ENCODE measurements at regions not wholly inside any gene's neighbourhood (a gene's known extent, or its start where the extent isn't known, plus 50 kb on each side); places are given as distances from the start of the nearest gene placed in this dataset.

DNA sequence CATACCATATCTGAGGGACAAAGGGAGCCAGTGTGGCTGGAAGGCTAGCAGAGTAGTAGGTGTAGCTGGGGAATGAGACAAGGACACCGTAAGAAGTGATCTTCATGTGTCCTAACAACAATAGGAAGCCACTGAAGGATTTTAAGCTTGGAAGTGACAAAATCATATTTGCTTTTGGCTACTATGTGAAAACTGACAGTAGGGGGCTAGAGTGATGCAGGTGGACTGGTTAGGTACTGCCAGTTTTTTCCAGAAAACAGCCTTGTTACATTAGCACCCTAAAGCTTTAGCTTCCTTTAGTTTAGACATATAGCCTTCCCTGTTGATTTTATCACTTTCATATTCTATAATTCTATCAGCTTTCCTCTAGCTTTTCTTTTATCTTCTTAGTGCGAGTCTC, 637.1 kb downstream of the ANKRD7 start:
- TF ChIP-seq, protein P1, sequence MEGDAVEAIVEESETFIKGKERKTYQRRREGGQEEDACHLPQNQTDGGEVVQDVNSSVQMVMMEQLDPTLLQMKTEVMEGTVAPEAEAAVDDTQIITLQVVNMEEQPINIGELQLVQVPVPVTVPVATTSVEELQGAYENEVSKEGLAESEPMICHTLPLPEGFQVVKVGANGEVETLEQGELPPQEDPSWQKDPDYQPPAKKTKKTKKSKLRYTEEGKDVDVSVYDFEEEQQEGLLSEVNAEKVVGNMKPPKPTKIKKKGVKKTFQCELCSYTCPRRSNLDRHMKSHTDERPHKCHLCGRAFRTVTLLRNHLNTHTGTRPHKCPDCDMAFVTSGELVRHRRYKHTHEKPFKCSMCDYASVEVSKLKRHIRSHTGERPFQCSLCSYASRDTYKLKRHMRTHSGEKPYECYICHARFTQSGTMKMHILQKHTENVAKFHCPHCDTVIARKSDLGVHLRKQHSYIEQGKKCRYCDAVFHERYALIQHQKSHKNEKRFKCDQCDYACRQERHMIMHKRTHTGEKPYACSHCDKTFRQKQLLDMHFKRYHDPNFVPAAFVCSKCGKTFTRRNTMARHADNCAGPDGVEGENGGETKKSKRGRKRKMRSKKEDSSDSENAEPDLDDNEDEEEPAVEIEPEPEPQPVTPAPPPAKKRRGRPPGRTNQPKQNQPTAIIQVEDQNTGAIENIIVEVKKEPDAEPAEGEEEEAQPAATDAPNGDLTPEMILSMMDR (conservative IDR thresholded peaks at IDR 0.05; ENCODE audit: low read depth in 2 of 2) = no peak
- TF ChIP-seq REST (IDR thresholded peaks at IDR 0.05; ENCODE audit: unreplicated experiment) = no peak
- TF ChIP-seq STAT1 (IDR thresholded peaks at IDR 0.05; ENCODE audit: unreplicated experiment) = no peak
- no peak for TF ChIP-seq POLR2AphosphoS5 (IDR thresholded peaks at IDR 0.05; ENCODE audit: low read depth)
- TF ChIP-seq EZH2phosphoT487 (IDR thresholded peaks at IDR 0.05; ENCODE audit: unreplicated experiment) = no peak
- no peak for TF ChIP-seq EZH2 (IDR thresholded peaks at IDR 0.05; ENCODE audit: low read depth, unreplicated experiment)
- TF ChIP-seq JUNB (IDR thresholded peaks at IDR 0.05; ENCODE audit: unreplicated experiment) = no peak
- no peak for TF ChIP-seq ZNF331 (CRISPR knock-in tag; IDR thresholded peaks at IDR 0.05; ENCODE audit: low read depth)
- TF ChIP-seq ZNF114 (CRISPR knock-in tag; IDR thresholded peaks at IDR 0.05) = no peak
- TF ChIP-seq CREB1 (CRISPR knock-in tag; IDR thresholded peaks at IDR 0.05; ENCODE audit: low read depth) = no peak
- TF ChIP-seq, protein P2, sequence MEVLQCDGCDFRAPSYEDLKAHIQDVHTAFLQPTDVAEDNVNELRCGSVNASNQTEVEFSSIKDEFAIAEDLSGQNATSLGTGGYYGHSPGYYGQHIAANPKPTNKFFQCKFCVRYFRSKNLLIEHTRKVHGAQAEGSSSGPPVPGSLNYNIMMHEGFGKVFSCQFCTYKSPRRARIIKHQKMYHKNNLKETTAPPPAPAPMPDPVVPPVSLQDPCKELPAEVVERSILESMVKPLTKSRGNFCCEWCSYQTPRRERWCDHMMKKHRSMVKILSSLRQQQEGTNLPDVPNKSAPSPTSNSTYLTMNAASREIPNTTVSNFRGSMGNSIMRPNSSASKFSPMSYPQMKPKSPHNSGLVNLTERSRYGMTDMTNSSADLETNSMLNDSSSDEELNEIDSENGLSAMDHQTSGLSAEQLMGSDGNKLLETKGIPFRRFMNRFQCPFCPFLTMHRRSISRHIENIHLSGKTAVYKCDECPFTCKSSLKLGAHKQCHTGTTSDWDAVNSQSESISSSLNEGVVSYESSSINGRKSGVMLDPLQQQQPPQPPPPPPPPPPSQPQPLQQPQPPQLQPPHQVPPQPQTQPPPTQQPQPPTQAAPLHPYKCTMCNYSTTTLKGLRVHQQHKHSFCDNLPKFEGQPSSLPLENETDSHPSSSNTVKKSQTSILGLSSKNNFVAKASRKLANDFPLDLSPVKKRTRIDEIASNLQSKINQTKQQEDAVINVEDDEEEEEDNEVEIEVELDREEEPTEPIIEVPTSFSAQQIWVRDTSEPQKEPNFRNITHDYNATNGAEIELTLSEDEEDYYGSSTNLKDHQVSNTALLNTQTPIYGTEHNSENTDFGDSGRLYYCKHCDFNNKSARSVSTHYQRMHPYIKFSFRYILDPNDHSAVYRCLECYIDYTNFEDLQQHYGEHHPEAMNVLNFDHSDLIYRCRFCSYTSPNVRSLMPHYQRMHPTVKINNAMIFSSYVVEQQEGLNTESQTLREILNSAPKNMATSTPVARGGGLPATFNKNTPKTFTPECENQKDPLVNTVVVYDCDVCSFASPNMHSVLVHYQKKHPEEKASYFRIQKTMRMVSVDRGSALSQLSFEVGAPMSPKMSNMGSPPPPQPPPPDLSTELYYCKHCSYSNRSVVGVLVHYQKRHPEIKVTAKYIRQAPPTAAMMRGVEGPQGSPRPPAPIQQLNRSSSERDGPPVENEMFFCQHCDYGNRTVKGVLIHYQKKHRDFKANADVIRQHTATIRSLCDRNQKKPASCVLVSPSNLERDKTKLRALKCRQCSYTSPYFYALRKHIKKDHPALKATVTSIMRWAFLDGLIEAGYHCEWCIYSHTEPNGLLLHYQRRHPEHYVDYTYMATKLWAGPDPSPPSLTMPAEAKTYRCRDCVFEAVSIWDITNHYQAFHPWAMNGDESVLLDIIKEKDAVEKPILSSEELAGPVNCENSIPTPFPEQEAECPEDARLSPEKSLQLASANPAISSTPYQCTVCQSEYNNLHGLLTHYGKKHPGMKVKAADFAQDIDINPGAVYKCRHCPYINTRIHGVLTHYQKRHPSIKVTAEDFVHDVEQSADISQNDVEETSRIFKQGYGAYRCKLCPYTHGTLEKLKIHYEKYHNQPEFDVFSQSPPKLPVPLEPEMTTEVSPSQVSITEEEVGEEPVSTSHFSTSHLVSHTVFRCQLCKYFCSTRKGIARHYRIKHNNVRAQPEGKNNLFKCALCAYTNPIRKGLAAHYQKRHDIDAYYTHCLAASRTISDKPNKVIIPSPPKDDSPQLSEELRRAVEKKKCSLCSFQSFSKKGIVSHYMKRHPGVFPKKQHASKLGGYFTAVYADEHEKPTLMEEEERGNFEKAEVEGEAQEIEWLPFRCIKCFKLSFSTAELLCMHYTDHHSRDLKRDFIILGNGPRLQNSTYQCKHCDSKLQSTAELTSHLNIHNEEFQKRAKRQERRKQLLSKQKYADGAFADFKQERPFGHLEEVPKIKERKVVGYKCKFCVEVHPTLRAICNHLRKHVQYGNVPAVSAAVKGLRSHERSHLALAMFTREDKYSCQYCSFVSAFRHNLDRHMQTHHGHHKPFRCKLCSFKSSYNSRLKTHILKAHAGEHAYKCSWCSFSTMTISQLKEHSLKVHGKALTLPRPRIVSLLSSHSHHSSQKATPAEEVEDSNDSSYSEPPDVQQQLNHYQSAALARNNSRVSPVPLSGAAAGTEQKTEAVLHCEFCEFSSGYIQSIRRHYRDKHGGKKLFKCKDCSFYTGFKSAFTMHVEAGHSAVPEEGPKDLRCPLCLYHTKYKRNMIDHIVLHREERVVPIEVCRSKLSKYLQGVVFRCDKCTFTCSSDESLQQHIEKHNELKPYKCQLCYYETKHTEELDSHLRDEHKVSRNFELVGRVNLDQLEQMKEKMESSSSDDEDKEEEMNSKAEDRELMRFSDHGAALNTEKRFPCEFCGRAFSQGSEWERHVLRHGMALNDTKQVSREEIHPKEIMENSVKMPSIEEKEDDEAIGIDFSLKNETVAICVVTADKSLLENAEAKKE (CRISPR knock-in tag; IDR thresholded peaks at IDR 0.05) = no peak

Measured in GM23338 (cell line).